K562 (cell line): ENCODE measurements at regions not wholly inside any gene's neighbourhood (a gene's known extent, or its start where the extent isn't known, plus 50 kb on each side); places are given as distances from the start of the nearest gene placed in this dataset.

ENCODE experiments used
- ATAC-seq: fragments of 200-7000 bp; cut with Tn5 transposase; 3 replicates; pipeline ENCODE4 v1.9.1; 2020; ENCODE audit warnings: moderate library complexity
- BruUV-seq: library from RNA; stranded (reverse); fragments of 400-500 nt; replicated peaks from 2 replicates; lab custom pipeline; 2021; lab: Mats Ljungman, UMichigan
- CTCF ChIA-PET: fragments of 300-600 bp; formaldehyde crosslinking; extraction: SDS; loops from one replicate; lab custom pipeline; 2021; ENCODE audit warnings: low intra/inter-chr PET ratio; lab: Yijun Ruan, JAX
- POLR2A ChIA-PET: fragments of 300-600, 350-650 bp; sonication (Branson Sonifier 250); formaldehyde crosslinking; extraction: SDS; loops from one replicate; lab custom pipeline; 2021; ENCODE audit warnings: antibody characterized with exemption, inconsistent platforms; lab: Yijun Ruan, JAX
- DNase-seq, 4 experiments: peaks; one replicate each; pipeline versions ENCODE4 v3.0.0 to v3.0.0-alpha.2; 2011 to 2018; ENCODE audit warnings: low spot score in 3 of 4, mixed read lengths in 3 of 4; ENCODE audit errors: extremely low read depth in 1 of 4
- FAIRE-seq: peaks from 2 replicates; lab custom pipeline; 2011; peaks lifted over from hg19 to GRCh38; lab: Jason Lieb, UNC
- H2AFZ ChIP-seq: 2 replicates; pipeline ENCODE4 v1.6.0; 2011; ENCODE audit warnings: low read depth, low read length, control low read depth, inconsistent platforms
- H3K27ac ChIP-seq: fragments of 200-600 bp; 3 replicates; pipeline ENCODE4 v1.8.0; 2011; ENCODE audit warnings: low read depth, mild to moderate bottlenecking, control low read depth, inconsistent platforms, low read length, moderate library complexity, mixed read lengths; ENCODE audit errors: extremely low read depth
- H3K27me3 ChIP-seq, 2 experiments: fragments of 300-600 bp in 1 of 2; 2 replicates in 1 of 2; 3 replicates in 1 of 2; pipeline versions ENCODE4 v1.6.0 to v1.8.0; 2011; ENCODE audit warnings: inconsistent platforms in 2 of 2, low read length in 2 of 2, mild to moderate bottlenecking in 1 of 2, mixed read lengths in 1 of 2, moderate library complexity in 1 of 2; ENCODE audit not compliant: control insufficient read depth in 2 of 2, insufficient read depth in 2 of 2
- H3K36me3 ChIP-seq: fragments of 300-600 bp; 3 replicates; pipeline ENCODE4 v1.8.0; 2011; ENCODE audit warnings: mild to moderate bottlenecking, low read length, inconsistent platforms; ENCODE audit not compliant: control insufficient read depth, insufficient read depth
- H3K4me1 ChIP-seq, 2 experiments: fragments of 200-600 bp in 1 of 2; replicated peaks in 1 of 2; 2 replicates in 1 of 2; 3 replicates in 1 of 2; pipeline versions ENCODE4 v1.5.1 to v1.8.0; 2011; ENCODE audit warnings: inconsistent platforms in 2 of 2, low read length in 2 of 2, mild to moderate bottlenecking in 1 of 2, mixed read lengths in 1 of 2, moderate library complexity in 1 of 2; ENCODE audit not compliant: control insufficient read depth in 2 of 2, insufficient read depth in 2 of 2
- H3K4me2 ChIP-seq: 2 replicates; pipeline ENCODE4 v1.6.1; 2011; ENCODE audit warnings: low read length, control low read depth, inconsistent platforms, mixed read lengths; ENCODE audit not compliant: insufficient read depth
- H3K4me3 ChIP-seq: fragments of 200-600 bp; sonication (generic), shearing (Covaris generic); 2 replicates; pipeline ENCODE4 v1.5.1; 2016; ENCODE audit warnings: control low read depth, inconsistent platforms
- H3K79me2 ChIP-seq: fragments of 200-600 bp; 3 replicates; pipeline ENCODE4 v1.8.0; 2011; ENCODE audit warnings: low read length, inconsistent platforms; ENCODE audit not compliant: control insufficient read depth, insufficient read depth
- H3K9ac ChIP-seq, 2 experiments: 2 replicates each; pipeline versions ENCODE4 v1.6.0 to v1.6.1; 2011; ENCODE audit warnings: low read depth in 2 of 2, low read length in 2 of 2, control low read depth in 1 of 2, inconsistent platforms in 1 of 2, mild to moderate bottlenecking in 1 of 2, mixed read lengths in 1 of 2; ENCODE audit not compliant: insufficient read depth in 1 of 2
- H3K9me1 ChIP-seq: one replicate; pipeline ENCODE4 v1.6.0; 2011; ENCODE audit warnings: inconsistent platforms, mild to moderate bottlenecking, low read length, moderate library complexity; ENCODE audit not compliant: control insufficient read depth, insufficient read depth
- H3K9me3 ChIP-seq: replicated peaks from 2 replicates; pipeline ENCODE4 v1.5.1; 2011; ENCODE audit warnings: low read depth, low read length, inconsistent platforms; ENCODE audit not compliant: control insufficient read depth, insufficient read depth
- H4K20me1 ChIP-seq: replicated peaks from 2 replicates; pipeline ENCODE4 v1.6.1; 2011; ENCODE audit warnings: low read length, inconsistent platforms, mixed read lengths; ENCODE audit not compliant: control insufficient read depth, insufficient read depth
- AFF4 ChIP-seq: sonication (generic); formaldehyde crosslinking; IDR thresholded peaks from 2 replicates; pipeline ENCODE4 v1.8.0; 2023; ENCODE audit warnings: mild to moderate bottlenecking, missing genetic modification reagents
- BRCA1 ChIP-seq, 2 experiments: fragments of 450-650 bp in 1 of 2; sonication (generic) in 1 of 2; formaldehyde crosslinking in 1 of 2; IDR thresholded peaks; 2 replicates each; pipeline versions ENCODE4 v1.5.0 to v1.6.1; 2017 to 2020; ENCODE audit warnings: mild to moderate bottlenecking in 1 of 2, missing genetic modification reagents in 1 of 2
- GTF3C2 ChIP-seq: IDR thresholded peaks from 3 replicates; pipeline ENCODE4 v1.6.1; 2011; ENCODE audit warnings: borderline replicate concordance, mild to moderate bottlenecking, moderate library complexity; ENCODE audit not compliant: insufficient read length; ENCODE audit errors: extremely low read depth
- MAFG ChIP-seq: fragments of 450-650 bp; conservative IDR thresholded peaks from 2 replicates; pipeline ENCODE4 v1.6.1; 2016; ENCODE audit warnings: missing genetic modification characterization, missing compliant biosample characterization
- POLR2A ChIP-seq: fragments of 450-650 bp; conservative IDR thresholded peaks from 2 replicates; pipeline ENCODE4 v1.6.1; 2016
- POLR2AphosphoS5 ChIP-seq: IDR thresholded peaks from 2 replicates; pipeline ENCODE4 v1.6.1; 2011; ENCODE audit warnings: mild to moderate bottlenecking, low read depth, low read length, moderate library complexity; ENCODE audit not compliant: control insufficient read depth, insufficient read depth
- POU5F1 ChIP-seq: fragments of 150-350 bp; IDR thresholded peaks from 2 replicates; pipeline ENCODE4 v1.6.1; 2014; ENCODE audit warnings: borderline replicate concordance, low read length, low read depth, mild to moderate bottlenecking; ENCODE audit not compliant: partially characterized antibody
- ZNF354B ChIP-seq: fragments of 250-450 bp; sonication (Bioruptor Pico); IDR thresholded peaks from 2 replicates; pipeline ENCODE4 v1.4.0; 2020
- ZNF695 ChIP-seq: fragments of 450-650 bp; formaldehyde crosslinking; IDR thresholded peaks from 2 replicates; pipeline ENCODE4 v1.4.0; 2020; ENCODE audit warnings: mild to moderate bottlenecking, moderate library complexity
- ZNF79 ChIP-seq: fragments of 250-450 bp; sonication (Bioruptor Pico); IDR thresholded peaks from 2 replicates; pipeline ENCODE4 v1.4.0; 2020; ENCODE audit warnings: low read depth, mild to moderate bottlenecking, moderate library complexity
- WGBS: fragments of 100-300 bp; shearing (Covaris generic); methylation state at CpG from one replicate; pipeline ENCODE4 v1.1.6; 2016; ENCODE audit warnings: low coverage, mixed read lengths; ENCODE audit not compliant: insufficient coverage; ENCODE audit errors: missing lambda C conversion rate; 5-methylcytosine and 5-hydroxymethylcytosine counted together
- in situ Hi-C: fragments of 300-500 bp; cut with MboI; formaldehyde crosslinking; loops from 4 replicates; pipeline ENCODE4 v1.15.0; 2018; ENCODE audit warnings: inconsistent platforms, mixed read lengths
- intact Hi-C: fragments of 100-400 bp; cut with micrococcal nuclease; formaldehyde crosslinking; loops from 2 replicates; pipeline ENCODE4 v1.14.2; 2022

GRCh38 chrY:19268331-19268730 is 476.2 kb downstream of the KDM5D start (continued):
- TF ChIP-seq AFF4 (CRISPR knock-in tag) (no peak), POLR2AphosphoS5 (no peak), MAFG (no peak)

- no peak overlapping the region for H3K4me2 ChIP-seq
- WGBS = no CpG with 5 or more reads among the region's 2 CpGs
- no peak overlapping the region for H3K9ac ChIP-seq
- no peaks in the 10 kb centered on the region for H3K9me3 ChIP-seq
- ChIA-PET CTCF (no interaction called here), POLR2A (no interaction called here)
- H3K27me3 ChIP-seq = no peaks in the 10 kb centered on the region
- H3K4me1 ChIP-seq = no peaks in the 10 kb centered on the region
- ATAC-seq (no peak), DNase-seq (no peak), FAIRE-seq (no peak)
- H3K9me1 ChIP-seq = no peaks in the 10 kb centered on the region
- H2AFZ ChIP-seq = no peak overlapping the region
- intact Hi-C loops (no loop called here), in situ Hi-C loops (no loop called here)
- no peak overlapping the region for H3K27ac ChIP-seq
- no peaks in the 10 kb centered on the region for H3K79me2 ChIP-seq
- no peak overlapping the region for H3K4me3 ChIP-seq
- no peaks in the 10 kb centered on the region for H4K20me1 ChIP-seq
- no peaks in the 10 kb centered on the region for H3K36me3 ChIP-seq
- BruUV-seq = no TSS peak
- TF ChIP-seq POLR2A = no peak
- TF ChIP-seq GTF3C2 = no peak
- TF ChIP-seq ZNF354B (CRISPR knock-in tag) = no peak
- TF ChIP-seq BRCA1 (IDR thresholded peaks at IDR 0.05) = no peak
- TF ChIP-seq BRCA1 (CRISPR knock-in tag; IDR thresholded peaks at IDR 0.05) = no peak
- no peak for TF ChIP-seq POU5F1
- no peak for TF ChIP-seq ZNF695 (CRISPR knock-in tag)
- no peak for TF ChIP-seq ZNF79
Measured at GRCh38 chrY:19265404-19265803, 479.1 kb downstream of the KDM5D start.
